ENCODE measurements at regions not wholly inside any gene's neighbourhood (a gene's known extent, or its start where the extent isn't known, plus 50 kb on each side); places are given as distances from the start of the nearest gene placed in this dataset.

DNA sequence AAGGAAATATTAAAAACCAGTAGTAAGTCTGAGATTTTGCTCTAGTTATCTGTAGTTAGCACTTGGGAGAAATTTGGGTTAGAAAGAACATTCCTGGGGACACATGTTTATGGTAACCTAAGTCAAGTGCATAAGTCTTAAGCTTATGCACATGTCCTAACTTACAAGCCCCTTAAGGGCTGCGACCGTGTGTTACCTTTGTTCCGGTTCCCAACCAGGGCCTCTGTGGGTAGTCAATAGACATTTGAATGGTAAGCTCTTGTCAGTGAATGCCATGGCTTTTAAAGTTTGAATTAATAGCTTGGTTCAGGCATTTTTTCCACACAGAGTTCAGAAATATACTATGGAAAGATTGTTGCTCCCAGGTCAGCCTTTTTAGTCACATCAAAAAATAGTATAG is 64.7 kb upstream of the CWC22 start:
- Mint-ChIP-seq H3K4me1 (ENCODE audit: insufficient read depth, unreplicated experiment) (no peaks in the 10 kb centered on the region), H3K27me3 (ENCODE audit: insufficient read depth, unreplicated experiment) (no peaks in the 10 kb centered on the region), H3K36me3 (ENCODE audit: insufficient read depth, unreplicated experiment) (no peaks in the 10 kb centered on the region), H3K4me3 (ENCODE audit: unreplicated experiment) (no peak overlapping the region), H3K27ac (ENCODE audit: low read depth, unreplicated experiment) (no peak overlapping the region), H3K9me3 (ENCODE audit: unreplicated experiment) (peaks cover 7% of the 10 kb centered on the region)
- no TSS peak for BruUV-seq (replicated peaks)
- intact Hi-C loops (cut with micrococcal nuclease) = no loop called here
- TF ChIP-seq, protein P1, sequence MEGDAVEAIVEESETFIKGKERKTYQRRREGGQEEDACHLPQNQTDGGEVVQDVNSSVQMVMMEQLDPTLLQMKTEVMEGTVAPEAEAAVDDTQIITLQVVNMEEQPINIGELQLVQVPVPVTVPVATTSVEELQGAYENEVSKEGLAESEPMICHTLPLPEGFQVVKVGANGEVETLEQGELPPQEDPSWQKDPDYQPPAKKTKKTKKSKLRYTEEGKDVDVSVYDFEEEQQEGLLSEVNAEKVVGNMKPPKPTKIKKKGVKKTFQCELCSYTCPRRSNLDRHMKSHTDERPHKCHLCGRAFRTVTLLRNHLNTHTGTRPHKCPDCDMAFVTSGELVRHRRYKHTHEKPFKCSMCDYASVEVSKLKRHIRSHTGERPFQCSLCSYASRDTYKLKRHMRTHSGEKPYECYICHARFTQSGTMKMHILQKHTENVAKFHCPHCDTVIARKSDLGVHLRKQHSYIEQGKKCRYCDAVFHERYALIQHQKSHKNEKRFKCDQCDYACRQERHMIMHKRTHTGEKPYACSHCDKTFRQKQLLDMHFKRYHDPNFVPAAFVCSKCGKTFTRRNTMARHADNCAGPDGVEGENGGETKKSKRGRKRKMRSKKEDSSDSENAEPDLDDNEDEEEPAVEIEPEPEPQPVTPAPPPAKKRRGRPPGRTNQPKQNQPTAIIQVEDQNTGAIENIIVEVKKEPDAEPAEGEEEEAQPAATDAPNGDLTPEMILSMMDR (IDR thresholded peaks at IDR 0.05; ENCODE audit: unreplicated experiment) = no peak
- no peak for DNase-seq (ENCODE audit: unreplicated experiment)
- POLR2A ChIA-PET = no interaction called here
- CTCF ChIA-PET = interaction anchor here (0.6 to 1.2 kb wide), 2 partner anchors 13 to 59 kb away, joined by 3 to 4 read pairs; no protein-coding TSS in a partner anchor

DNA sequence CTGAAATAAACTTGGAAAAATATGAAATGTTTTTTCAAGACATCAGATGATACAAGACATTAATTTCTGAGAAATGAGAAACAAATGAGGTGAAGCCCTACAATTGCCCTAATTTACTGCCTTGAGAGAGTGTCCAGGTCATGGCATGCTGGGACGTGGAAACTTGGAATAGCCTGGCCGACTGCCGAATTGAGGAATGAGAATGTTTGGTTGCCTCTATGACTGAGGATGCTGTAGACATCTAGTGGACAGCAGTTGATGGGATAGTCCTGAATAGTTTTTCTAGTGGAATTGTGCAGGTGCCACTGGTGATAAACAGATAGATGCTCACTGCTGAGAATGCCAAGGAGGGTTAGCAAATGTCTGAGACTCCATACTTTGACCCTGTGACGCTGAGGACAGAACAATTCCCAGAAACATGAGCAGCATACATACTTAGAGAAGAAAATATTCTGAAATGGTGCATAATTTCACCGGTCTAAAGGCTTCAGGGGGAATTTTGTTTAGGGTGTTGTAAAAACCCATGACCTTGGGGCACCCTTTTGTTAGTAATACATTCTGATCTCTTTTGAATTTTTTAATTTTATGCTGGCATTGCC is 56.5 kb upstream of the CWC22 start:
- POLR2A ChIA-PET = interaction anchor here (0.7 kb wide), 1 partner anchor 102 kb away, joined by 3 read pairs; no protein-coding TSS in a partner anchor
- CTCF ChIA-PET = interaction anchor here (0.6 kb wide), 1 partner anchor 18 kb away, joined by 3 read pairs; no protein-coding TSS in a partner anchor
- H3K27ac Mint-ChIP-seq (ENCODE audit: low read depth, unreplicated experiment) = no peak overlapping the region
- H3K36me3 Mint-ChIP-seq (ENCODE audit: insufficient read depth, unreplicated experiment) = no peaks in the 10 kb centered on the region
- BruUV-seq (replicated peaks) = no TSS peak
- TF ChIP-seq, protein P1 (IDR thresholded peaks at IDR 0.05; ENCODE audit: unreplicated experiment) = no peak
- H3K9me3 Mint-ChIP-seq (ENCODE audit: unreplicated experiment) = no peaks in the 10 kb centered on the region
- peak; percentile 4 for DNase-seq (ENCODE audit: unreplicated experiment)
- intact Hi-C loops (cut with micrococcal nuclease) = no loop called here
- no peaks in the 10 kb centered on the region for H3K27me3 Mint-ChIP-seq (ENCODE audit: insufficient read depth, unreplicated experiment)
- no peak overlapping the region for H3K4me3 Mint-ChIP-seq (ENCODE audit: unreplicated experiment)
- no peaks in the 10 kb centered on the region for H3K4me1 Mint-ChIP-seq (ENCODE audit: insufficient read depth, unreplicated experiment)

DNA sequence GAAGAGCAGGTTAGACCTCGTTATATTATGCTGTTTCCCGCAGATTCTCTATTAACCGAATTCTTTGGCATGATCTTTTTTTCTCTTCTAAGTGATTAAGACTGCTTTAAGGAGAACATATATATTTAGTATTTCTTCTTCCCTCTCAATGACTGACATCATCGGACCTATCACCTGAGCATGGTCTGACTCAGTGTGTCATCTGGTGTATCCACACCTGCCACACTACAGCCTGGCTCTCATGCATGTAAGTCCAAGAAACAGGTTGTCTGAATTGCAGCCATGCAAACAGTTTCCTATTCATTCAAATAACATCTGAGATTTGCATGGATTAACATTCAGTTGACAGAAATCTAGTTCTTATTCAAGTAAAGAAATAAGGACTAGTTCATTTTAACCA is 55.1 kb upstream of the CWC22 start:
- no peaks in the 10 kb centered on the region for H3K4me1 Mint-ChIP-seq (ENCODE audit: insufficient read depth, unreplicated experiment)
- no peak for DNase-seq (ENCODE audit: unreplicated experiment)
- H3K9me3 Mint-ChIP-seq (ENCODE audit: unreplicated experiment) = no peaks in the 10 kb centered on the region
- TF ChIP-seq, protein P1 (IDR thresholded peaks at IDR 0.05; ENCODE audit: unreplicated experiment) = no peak
- CTCF ChIA-PET = interaction anchor here (0.8 to 1.8 kb wide), 3 partner anchors 11 to 15 kb away, joined by 3 to 18 read pairs (median 3); no protein-coding TSS in a partner anchor
- no peak overlapping the region for H3K27ac Mint-ChIP-seq (ENCODE audit: low read depth, unreplicated experiment)
- no peak overlapping the region for H3K4me3 Mint-ChIP-seq (ENCODE audit: unreplicated experiment)
- H3K27me3 Mint-ChIP-seq (ENCODE audit: insufficient read depth, unreplicated experiment) = no peaks in the 10 kb centered on the region
- POLR2A ChIA-PET = no interaction called here
- intact Hi-C loops (cut with micrococcal nuclease) = no loop called here
- BruUV-seq (replicated peaks) = no TSS peak
- no peaks in the 10 kb centered on the region for H3K36me3 Mint-ChIP-seq (ENCODE audit: insufficient read depth, unreplicated experiment)

DNA sequence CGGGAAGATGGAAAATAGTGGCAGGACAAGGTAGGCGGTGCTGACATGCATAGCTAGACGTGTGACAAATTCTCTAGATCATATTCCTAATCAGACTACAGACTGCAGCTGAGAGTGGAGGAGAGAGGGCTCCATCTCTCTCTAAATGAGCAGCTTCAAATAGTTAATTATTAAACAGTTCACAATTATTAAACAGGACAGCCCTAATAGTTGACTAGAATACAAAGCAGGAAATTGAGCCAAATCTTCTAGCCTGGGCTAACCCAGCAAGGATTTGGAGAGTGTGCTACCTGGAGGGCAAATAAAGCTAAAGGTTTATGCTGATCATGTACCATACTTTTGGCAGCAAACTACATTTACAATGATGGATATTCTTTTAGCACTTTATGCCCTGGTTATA is 54.4 kb upstream of the CWC22 start:
- ChIA-PET POLR2A (no interaction called here), CTCF (interaction anchor here (0.8 to 1.8 kb wide), 4 partner anchors 10 to 22 kb away, joined by 3 to 18 read pairs (median 3); no protein-coding TSS in a partner anchor)
- no peak overlapping the region for H3K27ac Mint-ChIP-seq (ENCODE audit: low read depth, unreplicated experiment)
- TF ChIP-seq, protein P1 (IDR thresholded peaks at IDR 0.05; ENCODE audit: unreplicated experiment) = no peak
- no peaks in the 10 kb centered on the region for H3K4me1 Mint-ChIP-seq (ENCODE audit: insufficient read depth, unreplicated experiment)
- H3K36me3 Mint-ChIP-seq (ENCODE audit: insufficient read depth, unreplicated experiment) = no peaks in the 10 kb centered on the region
- H3K9me3 Mint-ChIP-seq (ENCODE audit: unreplicated experiment) = no peaks in the 10 kb centered on the region
- H3K4me3 Mint-ChIP-seq (ENCODE audit: unreplicated experiment) = no peak overlapping the region
- no TSS peak for BruUV-seq (replicated peaks)
- DNase-seq (ENCODE audit: unreplicated experiment) = no peak
- intact Hi-C loops (cut with micrococcal nuclease) = no loop called here
- no peaks in the 10 kb centered on the region for H3K27me3 Mint-ChIP-seq (ENCODE audit: insufficient read depth, unreplicated experiment)
